ENCODE measurements at regions not wholly inside any gene's neighbourhood (a gene's known extent, or its start where the extent isn't known, plus 50 kb on each side); places are given as distances from the start of the nearest gene placed in this dataset.

- H3K36me3 Mint-ChIP-seq, result no peaks in the 10 kb centered on the region
- H3K27me3 Mint-ChIP-seq (ENCODE audit: low read depth in 3 of 3), result peaks cover 1 to 12% (median 2%) of the 10 kb centered on the region in 3 donors
- no peaks in the 10 kb centered on the region for H3K4me1 Mint-ChIP-seq
- peak overlapping the region in 1 of 6 donors; percentile 14 for H3K27ac Mint-ChIP-seq
- H3K4me3 Mint-ChIP-seq, result no peak overlapping the region
- no peak for DNase-seq
- H3K9me3 Mint-ChIP-seq, result peaks cover 0 to 1% (median 0%) of the 10 kb centered on the region in 6 donors
Observed at GRCh38 chr6:72505446-72505845, 116.4 kb upstream of the KCNQ5 start.

GRCh38 chr6:72519871-72520270 lies 102.0 kb upstream of the KCNQ5 start:
- Mint-ChIP-seq H3K27me3 (ENCODE audit: low read depth in 3 of 3) (peaks cover 0 to 2% (median 2%) of the 10 kb centered on the region in 3 donors), H3K4me1 (no peaks in the 10 kb centered on the region), H3K36me3 (no peaks in the 10 kb centered on the region), H3K9me3 (no peaks in the 10 kb centered on the region), H3K27ac (no peak overlapping the region), H3K4me3 (no peak overlapping the region)
- DNase-seq, result no peak

GRCh38 chr6:72521684-72522083 lies 100.2 kb upstream of the KCNQ5 start:
- no peaks in the 10 kb centered on the region for H3K9me3 Mint-ChIP-seq

GRCh38 chr6:72522735-72523141 lies 99.1 kb upstream of the KCNQ5 start:
- Mint-ChIP-seq H3K36me3 (no peaks in the 10 kb centered on the region), H3K27ac (no peak overlapping the region), H3K4me3 (no peak overlapping the region), H3K4me1 (no peaks in the 10 kb centered on the region), H3K9me3 (no peaks in the 10 kb centered on the region), H3K27me3 (ENCODE audit: low read depth in 3 of 3) (peaks cover 0 to under 1% (median 0%) of the 10 kb centered on the region in 3 donors)
- no peak for DNase-seq

More at GRCh38 chr6:72521684-72522083, 100.2 kb upstream of the KCNQ5 start:
- no peak overlapping the region for H3K4me3 Mint-ChIP-seq
- peaks cover 0 to 2% (median 0%) of the 10 kb centered on the region in 3 donors for H3K27me3 Mint-ChIP-seq (ENCODE audit: low read depth in 3 of 3)
- no peak for DNase-seq
- H3K4me1 Mint-ChIP-seq, result no peaks in the 10 kb centered on the region
- no peak overlapping the region for H3K27ac Mint-ChIP-seq
- H3K36me3 Mint-ChIP-seq, result no peaks in the 10 kb centered on the region

- H3K36me3 Mint-ChIP-seq, result no peaks in the 10 kb centered on the region
- no peak overlapping the region for H3K27ac Mint-ChIP-seq
- no peak for DNase-seq
- no peaks in the 10 kb centered on the region for H3K27me3 Mint-ChIP-seq (ENCODE audit: low read depth in 3 of 3)
- no peaks in the 10 kb centered on the region for H3K9me3 Mint-ChIP-seq
- no peak overlapping the region for H3K4me3 Mint-ChIP-seq
- no peaks in the 10 kb centered on the region for H3K4me1 Mint-ChIP-seq
Observed at GRCh38 chr6:72524011-72524645, 97.7 kb upstream of the KCNQ5 start.

- no peaks in the 10 kb centered on the region for H3K27me3 Mint-ChIP-seq (ENCODE audit: low read depth in 3 of 3)
- no peaks in the 10 kb centered on the region for H3K36me3 Mint-ChIP-seq
- no peaks in the 10 kb centered on the region for H3K9me3 Mint-ChIP-seq
- no peaks in the 10 kb centered on the region for H3K4me1 Mint-ChIP-seq
- H3K4me3 Mint-ChIP-seq, result no peak overlapping the region
- no peak for DNase-seq
- H3K27ac Mint-ChIP-seq, result no peak overlapping the region
Observed at GRCh38 chr6:72525821-72526510, 95.9 kb upstream of the KCNQ5 start.

- H3K27me3 Mint-ChIP-seq (ENCODE audit: low read depth in 3 of 3), result peaks cover 0 to 2% (median 0%) of the 10 kb centered on the region in 3 donors
- no peaks in the 10 kb centered on the region for H3K4me1 Mint-ChIP-seq
- no peak overlapping the region for H3K4me3 Mint-ChIP-seq
- H3K9me3 Mint-ChIP-seq, result peaks cover 0 to 4% (median 0%) of the 10 kb centered on the region in 6 donors
- DNase-seq, result no peak
- H3K36me3 Mint-ChIP-seq, result no peaks in the 10 kb centered on the region
- no peak overlapping the region for H3K27ac Mint-ChIP-seq
Observed at GRCh38 chr6:72530152-72530551, 91.7 kb upstream of the KCNQ5 start.

GRCh38 chr6:72530750-72531149 lies 91.1 kb upstream of the KCNQ5 start:
- no peak for DNase-seq
- no peaks in the 10 kb centered on the region for H3K36me3 Mint-ChIP-seq
- peaks cover 0 to 4% (median 0%) of the 10 kb centered on the region in 3 donors for H3K27me3 Mint-ChIP-seq (ENCODE audit: low read depth in 3 of 3)
- peaks cover 0 to 7% (median 0%) of the 10 kb centered on the region in 6 donors for H3K9me3 Mint-ChIP-seq
- no peak overlapping the region for H3K4me3 Mint-ChIP-seq
- H3K27ac Mint-ChIP-seq, result no peak overlapping the region
- H3K4me1 Mint-ChIP-seq, result no peaks in the 10 kb centered on the region

- no peaks in the 10 kb centered on the region for H3K4me1 Mint-ChIP-seq
- no peak overlapping the region for H3K27ac Mint-ChIP-seq
- H3K27me3 Mint-ChIP-seq (ENCODE audit: low read depth in 3 of 3), result peaks cover 0 to 7% (median 2%) of the 10 kb centered on the region in 3 donors
- DNase-seq, result no peak
- no peak overlapping the region for H3K4me3 Mint-ChIP-seq
- H3K9me3 Mint-ChIP-seq, result peaks cover 0 to 7% (median 0%) of the 10 kb centered on the region in 6 donors
- no peaks in the 10 kb centered on the region for H3K36me3 Mint-ChIP-seq
Observed at GRCh38 chr6:72533606-72534005, 88.3 kb upstream of the KCNQ5 start.

GRCh38 chr6:72534236-72534635 lies 87.6 kb upstream of the KCNQ5 start:
- peaks cover 0 to 7% (median 0%) of the 10 kb centered on the region in 6 donors for H3K9me3 Mint-ChIP-seq
- H3K36me3 Mint-ChIP-seq, result no peaks in the 10 kb centered on the region
- H3K27me3 Mint-ChIP-seq (ENCODE audit: low read depth in 3 of 3), result peaks cover 0 to 7% (median 2%) of the 10 kb centered on the region in 3 donors
- DNase-seq, result no peak
- no peak overlapping the region for H3K27ac Mint-ChIP-seq
- H3K4me3 Mint-ChIP-seq, result no peak overlapping the region
- no peaks in the 10 kb centered on the region for H3K4me1 Mint-ChIP-seq

- Mint-ChIP-seq H3K36me3 (no peaks in the 10 kb centered on the region), H3K4me3 (no peak overlapping the region), H3K27me3 (ENCODE audit: low read depth in 3 of 3) (peaks cover 0 to 7% (median 2%) of the 10 kb centered on the region in 3 donors)
Observed at GRCh38 chr6:72535124-72535523, 86.7 kb upstream of the KCNQ5 start.

GRCh38 chr6:72547020-72547419 lies 74.8 kb upstream of the KCNQ5 start:
- Mint-ChIP-seq H3K36me3 (peaks cover 0 to 2% (median 0%) of the 10 kb centered on the region in 3 donors), H3K27me3 (ENCODE audit: low read depth in 3 of 3) (peaks cover 0 to 7% (median 2%) of the 10 kb centered on the region in 3 donors), H3K9me3 (peaks cover 0 to 7% (median 2%) of the 10 kb centered on the region in 6 donors), H3K27ac (no peak overlapping the region), H3K4me1 (no peaks in the 10 kb centered on the region), H3K4me3 (no peak overlapping the region)
- DNase-seq, result no peak

More at GRCh38 chr6:72535124-72535523, 86.7 kb upstream of the KCNQ5 start:
- no peaks in the 10 kb centered on the region for H3K4me1 Mint-ChIP-seq
- no peak overlapping the region for H3K27ac Mint-ChIP-seq
- DNase-seq, result no peak
- peaks cover 0 to 13% (median under 1%) of the 10 kb centered on the region in 6 donors for H3K9me3 Mint-ChIP-seq

- H3K9me3 Mint-ChIP-seq, result no peaks in the 10 kb centered on the region
- no peak overlapping the region for H3K27ac Mint-ChIP-seq
- no peak for DNase-seq
- H3K4me3 Mint-ChIP-seq, result no peak overlapping the region
- no peaks in the 10 kb centered on the region for H3K4me1 Mint-ChIP-seq
- peaks cover 0 to 6% (median 1%) of the 10 kb centered on the region in 3 donors for H3K27me3 Mint-ChIP-seq (ENCODE audit: low read depth in 3 of 3)
- no peaks in the 10 kb centered on the region for H3K36me3 Mint-ChIP-seq
Observed at GRCh38 chr6:72551470-72551869, 70.4 kb upstream of the KCNQ5 start.

- Mint-ChIP-seq H3K27ac (no peak overlapping the region), H3K4me1 (no peaks in the 10 kb centered on the region), H3K9me3 (no peaks in the 10 kb centered on the region), H3K36me3 (no peaks in the 10 kb centered on the region), H3K27me3 (ENCODE audit: low read depth in 3 of 3) (peaks cover 0 to 10% (median 1%) of the 10 kb centered on the region in 3 donors), H3K4me3 (no peak overlapping the region)
- no peak for DNase-seq
Observed at GRCh38 chr6:72552938-72553337, 68.9 kb upstream of the KCNQ5 start.

Measured in immature natural killer cell (primary cell).